GM23248 (cell line): ENCODE measurements at regions not wholly inside any gene's neighbourhood (a gene's known extent, or its start where the extent isn't known, plus 50 kb on each side); places are given as distances from the start of the nearest gene placed in this dataset.

ENCODE experiments used
- DNase-seq: peaks from one replicate; pipeline ENCODE4 v3.0.0-alpha.2; 2015
- H2AFZ ChIP-seq: fragments of 200-600 bp; sonication (generic); 2 replicates; pipeline ENCODE4 v1.6.1; 2016; ENCODE audit warnings: antibody characterized with exemption
- H3F3A ChIP-seq: fragments of 200-600 bp; sonication (generic); 2 replicates; pipeline ENCODE4 v1.6.1; 2016; ENCODE audit warnings: mild to moderate bottlenecking, antibody characterized with exemption, mixed run types; ENCODE audit not compliant: insufficient read depth
- H3K27ac ChIP-seq: fragments of 200-600 bp; sonication (generic); 2 replicates; pipeline ENCODE4 v1.5.1; 2016; ENCODE audit warnings: mild to moderate bottlenecking
- H3K27me3 ChIP-seq: fragments of 200-600 bp; sonication (generic); replicated peaks from 2 replicates; pipeline ENCODE4 v1.6.1; 2016; ENCODE audit warnings: mild to moderate bottlenecking; ENCODE audit not compliant: insufficient read depth
- H3K36me3 ChIP-seq: fragments of 200-600 bp; sonication (generic); 2 replicates; pipeline ENCODE4 v1.6.1; 2016; ENCODE audit warnings: low read depth, mild to moderate bottlenecking
- H3K4me1 ChIP-seq: fragments of 200-600 bp; sonication (generic); 2 replicates; pipeline ENCODE4 v1.6.1; 2016; ENCODE audit warnings: mild to moderate bottlenecking; ENCODE audit not compliant: insufficient read depth
- H3K4me2 ChIP-seq: fragments of 200-600 bp; sonication (generic); one replicate; pipeline ENCODE4 v1.6.1; 2016; ENCODE audit warnings: mild to moderate bottlenecking; ENCODE audit not compliant: unreplicated experiment
- H3K4me3 ChIP-seq: fragments of 200-600 bp; sonication (generic); 2 replicates; pipeline ENCODE4 v1.5.1; 2016; ENCODE audit warnings: mild to moderate bottlenecking
- H3K79me2 ChIP-seq: fragments of 200-600 bp; sonication (generic); 2 replicates; pipeline ENCODE4 v1.6.1; 2016; ENCODE audit warnings: mild to moderate bottlenecking; ENCODE audit not compliant: insufficient read depth
- H3K9ac ChIP-seq: fragments of 200-600 bp; sonication (generic); 2 replicates; pipeline ENCODE4 v1.6.1; 2016; ENCODE audit warnings: mild to moderate bottlenecking
- H3K9me2 ChIP-seq: fragments of 200-600 bp; sonication (generic); 2 replicates; pipeline ENCODE4 v1.6.1; 2016; ENCODE audit warnings: mixed run types, mild to moderate bottlenecking, moderate library complexity; ENCODE audit not compliant: insufficient read depth
- H3K9me3 ChIP-seq: fragments of 200-600 bp; sonication (generic); one replicate; pipeline ENCODE4 v1.6.1; 2017; ENCODE audit warnings: low read depth
- H4K20me1 ChIP-seq: fragments of 200-600 bp; sonication (generic); 2 replicates; pipeline ENCODE4 v1.6.0; 2016; ENCODE audit not compliant: insufficient read depth
- EZH2 ChIP-seq: fragments of 200-600 bp; sonication (generic); IDR thresholded peaks from 2 replicates; pipeline ENCODE4 v1.6.1; 2018; ENCODE audit warnings: antibody characterized with exemption, mild to moderate bottlenecking; ENCODE audit not compliant: insufficient read depth, poor library complexity, severe bottlenecking
- EZH2phosphoT487 ChIP-seq: fragments of 200-600 bp; sonication (generic); IDR thresholded peaks from 2 replicates; pipeline ENCODE4 v1.6.1; 2018; ENCODE audit warnings: antibody characterized with exemption, moderate library complexity, mild to moderate bottlenecking, low read depth; ENCODE audit not compliant: insufficient read depth
- WGBS, 2 experiments: methylation state at CpG; one replicate each; pipeline ENCODE4 v1.1.6; 2015 to 2017; ENCODE audit warnings: low lambda C conversion rate in 2 of 2, low coverage in 1 of 2; ENCODE audit errors: missing lambda C conversion rate in 2 of 2; 5-methylcytosine and 5-hydroxymethylcytosine counted together
- in situ Hi-C: fragments of 300-500 bp; cut with MboI; formaldehyde crosslinking; loops from 2 replicates; pipeline ENCODE4 v1.15.0; 2020

- Histone ChIP-seq H3K9ac (peak overlapping the region; percentile 6; the same call in 1 of the 2 replicates), H3K27ac (no peak overlapping the region), H3K4me2 (peak overlapping the region; percentile 30), H3K9me2 (no peaks in the 10 kb centered on the region; the same call in 1 of the 2 replicates), H3K4me1 (peaks cover 20% of the 10 kb centered on the region), H4K20me1 (no peaks in the 10 kb centered on the region), H2AFZ (peak overlapping the region; percentile 49), H3K36me3 (no peaks in the 10 kb centered on the region), H3K9me3 (no peaks in the 10 kb centered on the region), H3K27me3 (no peaks in the 10 kb centered on the region), H3K79me2 (no peaks in the 10 kb centered on the region), H3K4me3 (no peak overlapping the region), H3F3A (no peaks in the 10 kb centered on the region)
- in situ Hi-C loops = no loop called here
- TF ChIP-seq EZH2 = no peak
- no peak for TF ChIP-seq EZH2phosphoT487
- DNase-seq = peak; percentile 36
These were observed 112.5 kb downstream of the EFEMP1 start for GRCh38 chr2:55811048-55811447.

GRCh38 chr2:55810622-55811020 lies 113.0 kb downstream of the EFEMP1 start:
- H3K4me3 ChIP-seq = no peak overlapping the region
- H3K27ac ChIP-seq = no peak overlapping the region
- no peaks in the 10 kb centered on the region for H3K36me3 ChIP-seq
- H2AFZ ChIP-seq = peak overlapping the region; percentile 49
- 46 to 57% methylated on average over 3 of the region's 3 CpGs for WGBS, 2 experiments
- H3K9me2 ChIP-seq = no peaks in the 10 kb centered on the region; the same call in 1 of the 2 replicates
- peak; percentile 21 for DNase-seq
- H3K9ac ChIP-seq = peak overlapping the region; percentile 6; the same call in 1 of the 2 replicates
- H3K4me1 ChIP-seq = peaks cover 20% of the 10 kb centered on the region
- no peaks in the 10 kb centered on the region for H4K20me1 ChIP-seq
- H3K79me2 ChIP-seq = no peaks in the 10 kb centered on the region
- no peak for TF ChIP-seq EZH2
- TF ChIP-seq EZH2phosphoT487 = no peak
- H3F3A ChIP-seq = no peaks in the 10 kb centered on the region
- in situ Hi-C loops = no loop called here
- peak overlapping the region; percentile 30 for H3K4me2 ChIP-seq
- no peaks in the 10 kb centered on the region for H3K27me3 ChIP-seq
- H3K9me3 ChIP-seq = no peaks in the 10 kb centered on the region

GRCh38 chr2:55809875-55810621 lies 113.5 kb downstream of the EFEMP1 start:
- in situ Hi-C loops = no loop called here
- no peaks in the 10 kb centered on the region for H3F3A ChIP-seq
- no peaks in the 10 kb centered on the region for H3K79me2 ChIP-seq
- no peaks in the 10 kb centered on the region; the same call in 1 of the 2 replicates for H3K9me2 ChIP-seq
- no peak overlapping the region for H3K4me2 ChIP-seq
- peak; percentile 68 for DNase-seq
- no peak for TF ChIP-seq EZH2
- no peaks in the 10 kb centered on the region for H3K9me3 ChIP-seq
- no peaks in the 10 kb centered on the region for H4K20me1 ChIP-seq
- H3K27me3 ChIP-seq = no peaks in the 10 kb centered on the region
- H2AFZ ChIP-seq = no peak overlapping the region
- H3K4me1 ChIP-seq = peaks cover 20% of the 10 kb centered on the region
- H3K4me3 ChIP-seq = no peak overlapping the region
- no peaks in the 10 kb centered on the region for H3K36me3 ChIP-seq
- WGBS, 2 experiments = 33 to 37% methylated on average over 7 of the region's 7 CpGs
- no peak overlapping the region for H3K27ac ChIP-seq
- peak overlapping the region; percentile 6; the same call in 1 of the 2 replicates for H3K9ac ChIP-seq

GRCh38 chr2:55807900-55808299 lies 114.3 kb upstream of the PNPT1 start:
- H3K4me2 ChIP-seq = no peak overlapping the region
- H3K4me1 ChIP-seq = peaks cover 20% of the 10 kb centered on the region
- no peaks in the 10 kb centered on the region for H3K9me3 ChIP-seq
- no peaks in the 10 kb centered on the region for H3K79me2 ChIP-seq
- DNase-seq = no peak
- no peaks in the 10 kb centered on the region for H3K36me3 ChIP-seq
- H3K4me3 ChIP-seq = no peak overlapping the region
- no peak overlapping the region for H3K9ac ChIP-seq
- TF ChIP-seq EZH2 = no peak
- TF ChIP-seq EZH2phosphoT487 = no peak
- H3F3A ChIP-seq = no peaks in the 10 kb centered on the region
- H3K27ac ChIP-seq = no peak overlapping the region
- no peaks in the 10 kb centered on the region for H3K27me3 ChIP-seq
- H3K9me2 ChIP-seq = no peaks in the 10 kb centered on the region; the same call in 1 of the 2 replicates
- no peaks in the 10 kb centered on the region for H4K20me1 ChIP-seq
- in situ Hi-C loops = no loop called here
- H2AFZ ChIP-seq = no peak overlapping the region
- 47 to 49% methylated on average over 2 of the region's 2 CpGs for WGBS, 2 experiments
